ENCODE measurements at regions not wholly inside any gene's neighbourhood (a gene's known extent, or its start where the extent isn't known, plus 50 kb on each side); places are given as distances from the start of the nearest gene placed in this dataset.

DNA sequence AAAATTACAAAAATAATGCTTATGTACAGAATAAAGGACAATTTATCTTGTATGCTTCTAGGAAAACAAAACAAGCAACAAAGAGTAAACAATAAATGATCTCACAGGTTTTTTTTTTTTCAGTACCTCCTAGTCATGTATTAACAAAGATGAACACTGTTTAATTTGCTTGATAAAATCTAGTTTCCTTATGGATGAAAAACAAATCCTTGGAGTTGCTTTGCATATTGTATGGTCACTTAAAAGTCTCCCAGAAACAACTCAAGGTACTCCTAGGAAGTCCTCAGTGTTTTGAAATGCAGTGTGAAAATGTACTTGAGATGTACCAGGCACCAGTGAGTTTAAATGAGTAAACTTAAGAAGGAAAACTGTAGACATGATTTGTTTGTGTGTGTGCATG is 686.0 kb upstream of the BRINP3 start:
- no peak for DNase-seq

DNA sequence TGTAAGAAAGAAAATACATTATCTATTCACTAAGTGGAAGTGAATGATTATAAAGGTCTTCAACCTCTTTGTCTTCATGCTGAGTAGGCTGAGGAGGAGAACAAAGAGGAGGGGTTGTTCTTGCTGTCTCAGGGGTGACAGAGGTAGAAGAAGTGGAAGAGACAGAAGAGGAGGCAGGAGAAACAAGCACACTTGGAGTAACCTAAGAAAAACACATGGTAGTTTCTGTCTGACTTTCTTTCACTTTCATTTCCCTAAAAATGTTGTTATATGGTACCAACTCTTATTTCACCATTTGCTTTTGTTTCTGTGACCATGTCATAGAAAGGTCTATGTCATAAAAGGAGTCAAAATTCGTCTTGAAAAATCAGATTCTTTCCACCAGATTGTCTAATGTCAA is 696.6 kb upstream of the BRINP3 start:
- DNase-seq: no peak

DNA sequence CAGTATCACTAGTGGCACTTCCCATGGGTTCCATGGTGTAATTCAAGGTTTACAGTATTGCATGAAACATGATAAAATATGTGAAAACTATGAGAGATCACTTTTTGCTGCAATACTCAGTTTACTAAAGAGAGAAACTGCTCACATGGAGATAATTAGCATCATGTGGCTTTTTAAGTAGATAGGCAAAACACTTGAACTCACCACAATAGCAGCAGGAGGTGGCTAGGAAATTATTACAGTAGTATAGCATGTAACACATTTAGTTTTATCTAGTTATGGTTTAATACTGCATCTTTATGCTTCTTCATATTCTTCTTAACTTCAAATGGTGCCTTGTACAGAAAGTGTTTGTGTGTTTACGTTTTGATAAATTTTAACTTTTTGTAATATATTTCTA is 698.5 kb upstream of the BRINP3 start:
- DNase-seq: no peak

DNA sequence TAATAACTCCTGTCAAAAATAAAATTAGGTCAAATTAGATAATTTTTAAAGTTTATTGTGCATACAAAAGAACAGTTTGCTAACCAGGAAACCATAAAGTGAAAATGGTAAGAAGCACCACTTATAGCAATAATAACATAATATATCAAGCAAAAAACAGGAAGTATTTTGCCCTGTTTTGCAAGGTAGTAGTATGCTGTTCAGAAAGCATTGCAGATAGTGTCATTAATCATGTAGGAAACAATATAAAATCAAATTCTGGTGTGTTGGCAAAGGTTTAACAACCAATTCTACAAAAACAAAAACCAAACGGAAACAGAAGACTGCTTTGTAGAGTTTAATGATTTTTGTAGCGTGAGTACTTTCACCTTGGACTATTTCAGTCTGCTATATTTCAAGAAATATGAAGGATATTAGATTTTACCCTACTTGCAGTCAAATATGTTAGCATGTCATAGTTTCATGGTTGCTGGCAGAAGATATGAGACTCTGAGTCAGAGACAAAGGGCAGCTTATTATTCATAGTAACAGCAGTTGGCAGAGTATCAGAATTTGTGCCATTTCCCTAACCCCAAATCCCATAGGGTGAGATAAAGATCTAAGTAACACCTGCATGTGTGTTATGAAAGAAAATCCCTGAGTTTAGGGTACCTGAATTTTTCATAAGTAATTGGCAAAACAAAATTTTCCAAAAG is 729.0 kb upstream of the BRINP3 start:
- DNase-seq: no peak

DNA sequence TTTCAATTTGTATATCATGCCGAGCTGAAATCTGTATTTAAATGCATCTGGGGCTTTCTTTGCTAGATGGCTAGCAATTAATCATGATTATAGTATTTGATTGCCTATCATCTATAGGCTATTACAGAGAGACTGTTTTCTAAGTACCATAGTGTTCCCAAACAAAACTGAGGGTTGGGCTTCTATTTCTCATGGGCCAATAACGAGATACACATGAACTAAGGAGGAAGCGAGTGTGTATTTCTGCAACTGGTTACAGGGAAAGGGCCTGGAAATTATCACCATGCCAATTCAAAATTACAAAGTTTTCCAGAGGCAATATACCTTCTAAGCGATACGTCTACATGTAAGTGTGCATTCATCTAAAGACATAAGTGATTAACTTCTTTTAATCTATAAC is 744.5 kb upstream of the BRINP3 start:
- no peak for DNase-seq

DNA sequence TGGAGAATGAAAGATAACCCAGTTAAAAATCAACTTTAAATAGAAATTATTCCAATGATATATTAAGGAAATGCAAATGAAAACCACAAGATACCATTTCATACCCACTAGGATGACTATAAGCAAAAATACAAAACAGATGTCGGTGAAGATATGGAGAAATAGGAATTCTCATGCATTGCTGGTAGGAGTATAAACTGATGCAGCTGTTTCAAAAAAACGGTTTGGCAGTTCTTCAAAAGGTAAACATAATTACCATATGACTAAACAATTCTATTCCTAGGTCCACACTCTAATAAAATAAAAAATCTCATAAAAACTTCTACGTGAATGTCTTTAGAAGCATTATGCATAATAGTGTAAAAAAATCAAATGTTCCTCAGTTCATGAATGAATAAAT is 763.3 kb upstream of the BRINP3 start:
- no peak for DNase-seq

DNA sequence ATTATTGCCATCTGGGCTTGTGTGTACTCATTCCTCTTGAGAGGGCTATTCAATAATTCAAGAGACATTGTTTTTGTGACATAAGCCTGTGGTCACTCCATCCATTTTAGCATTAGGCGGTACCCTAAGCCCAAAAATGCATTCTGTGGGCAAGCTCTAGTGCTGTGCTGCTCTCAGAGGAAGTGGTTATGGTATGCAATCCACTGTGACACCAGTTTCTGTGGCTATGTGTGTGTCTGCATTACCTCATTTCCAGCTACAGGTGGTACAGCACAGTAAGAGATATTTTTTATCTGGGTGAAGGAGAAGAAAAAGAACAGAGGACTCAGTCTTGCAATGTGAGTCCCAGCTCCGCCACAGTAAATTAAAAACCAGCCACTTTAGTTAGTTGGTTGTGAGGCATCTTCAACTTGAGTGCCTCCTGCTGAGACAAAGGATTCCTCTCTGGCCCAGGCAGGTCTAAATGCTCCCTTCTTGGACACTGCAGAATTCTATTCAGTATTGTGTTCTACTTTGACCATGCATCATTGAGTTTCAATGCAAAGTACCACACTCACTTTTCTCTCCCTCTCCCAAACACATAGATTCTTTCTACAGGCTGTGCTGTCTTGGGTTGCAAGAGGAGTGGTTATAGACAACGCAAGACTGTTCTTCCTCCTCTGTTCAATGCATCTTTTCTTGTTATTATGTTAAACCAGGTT is 777.8 kb upstream of the BRINP3 start:
- no peak for DNase-seq

DNA sequence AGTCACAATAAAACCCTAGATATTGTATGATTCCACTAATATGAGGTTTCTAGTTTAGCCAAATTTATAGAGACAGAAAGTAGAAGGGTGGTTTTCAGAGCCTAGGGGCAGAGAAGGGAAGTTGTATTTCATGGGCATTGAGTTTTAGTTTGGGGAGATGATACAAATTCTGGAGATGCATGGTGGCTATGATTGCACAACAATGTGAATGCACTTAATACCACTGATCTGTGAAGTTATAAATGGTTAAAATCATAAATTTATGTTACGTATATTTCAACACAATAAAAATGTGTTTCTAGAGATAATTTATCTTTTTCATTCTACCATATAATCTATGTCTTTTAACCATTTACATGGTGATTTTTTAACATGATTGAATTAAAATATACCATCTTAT is 779.3 kb upstream of the BRINP3 start:
- DNase-seq: no peak

DNA sequence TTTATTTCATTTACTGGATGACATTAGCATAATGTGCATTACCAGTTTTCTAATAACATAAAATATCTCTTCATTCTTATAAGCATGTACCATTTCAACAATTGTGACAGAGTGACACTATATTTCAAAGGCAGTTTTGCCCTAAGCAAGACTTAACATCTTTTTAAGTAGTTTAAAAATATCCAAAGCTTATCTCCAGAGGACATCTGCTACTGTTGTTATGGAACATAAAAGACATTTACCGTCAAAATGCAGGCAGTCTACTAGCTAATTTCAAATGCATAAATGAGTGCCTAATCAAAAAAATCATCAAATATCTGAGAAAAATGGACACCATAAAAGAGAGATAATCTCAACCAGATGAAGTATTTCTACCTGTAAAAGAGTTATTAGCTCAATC is 782.4 kb upstream of the BRINP3 start:
- no peak for DNase-seq

DNA sequence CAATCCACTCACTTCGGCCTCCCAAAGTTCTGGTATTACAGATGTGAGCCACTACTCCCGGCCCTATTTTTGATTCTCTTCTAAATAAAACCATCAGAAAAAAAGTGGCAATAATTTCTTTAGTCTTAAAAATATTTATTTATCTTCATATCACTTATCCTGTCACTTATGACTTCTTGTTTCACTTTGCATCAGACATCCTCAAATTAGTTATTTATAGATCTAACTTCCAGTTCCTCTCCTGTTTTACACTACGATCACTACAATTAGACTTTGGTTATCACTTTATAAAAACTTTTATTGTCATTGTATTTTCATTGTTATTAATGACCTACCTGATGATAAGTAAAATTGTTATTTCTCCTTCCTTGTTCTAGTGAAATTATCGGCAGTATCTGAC is 783.4 kb upstream of the BRINP3 start:
- DNase-seq: no peak

DNA sequence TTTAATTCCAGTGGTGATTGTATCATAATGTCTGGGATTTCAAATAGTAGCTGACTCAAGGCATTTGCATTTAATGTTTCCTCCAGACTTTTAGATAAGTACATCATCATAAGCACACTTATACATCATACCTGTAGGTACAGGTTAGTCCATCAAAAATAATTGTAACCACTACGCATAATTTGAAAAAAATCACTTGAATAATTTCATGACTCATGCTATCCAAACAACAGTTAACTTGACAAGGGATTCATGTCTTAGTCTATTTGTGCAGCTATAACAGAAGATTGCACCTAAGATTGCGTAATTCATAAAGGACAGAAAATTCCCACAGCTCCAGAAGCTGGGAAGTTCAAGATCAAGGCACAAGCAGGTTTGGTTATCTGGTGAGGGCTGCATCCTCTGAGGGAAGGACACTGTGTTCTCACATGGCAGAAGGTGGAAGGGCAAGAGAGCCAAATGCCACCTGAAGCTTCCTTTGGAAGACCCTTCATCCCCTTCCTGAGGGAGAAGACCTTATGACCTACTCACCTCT is 801.7 kb upstream of the BRINP3 start:
- DNase-seq: no peak

DNA sequence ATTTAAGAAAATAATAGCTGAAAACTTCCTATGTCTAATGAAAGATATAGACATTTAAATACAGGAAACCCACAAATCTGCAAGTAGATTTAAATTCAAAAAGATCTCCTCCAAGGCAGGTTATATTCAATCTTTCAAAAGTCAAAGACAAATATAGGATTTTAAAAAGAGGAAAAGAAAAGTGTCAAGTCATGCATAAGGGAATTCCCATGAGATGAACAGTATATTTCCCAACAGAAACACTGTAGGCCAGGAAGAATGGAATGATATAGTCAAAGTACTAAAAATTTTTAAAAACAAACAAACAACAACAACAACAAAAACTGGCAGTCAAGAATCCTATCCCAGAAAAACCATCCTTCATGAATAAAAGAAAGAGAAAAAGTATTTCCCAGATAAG is 806.5 kb upstream of the BRINP3 start:
- DNase-seq: no peak

DNA sequence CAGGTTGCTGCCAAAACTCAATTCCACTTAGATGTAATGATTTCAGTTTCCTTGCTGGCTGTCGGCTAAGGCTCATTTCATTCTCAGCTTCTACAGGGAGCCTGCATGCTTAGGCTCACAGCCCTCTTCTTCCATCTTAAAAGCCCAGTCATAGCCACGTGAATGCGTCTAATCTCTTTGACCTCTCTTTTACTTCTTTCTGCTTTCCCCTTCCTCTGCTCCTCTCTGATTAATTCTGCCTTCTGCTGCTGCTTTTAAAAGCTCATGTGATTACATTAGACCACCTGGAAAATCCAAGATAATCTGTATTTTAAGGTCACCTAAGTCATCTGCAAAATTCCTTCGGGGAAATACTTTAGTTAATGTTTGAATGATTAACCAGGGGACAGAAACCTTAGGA is 812.8 kb upstream of the BRINP3 start:
- no peak for DNase-seq

DNA sequence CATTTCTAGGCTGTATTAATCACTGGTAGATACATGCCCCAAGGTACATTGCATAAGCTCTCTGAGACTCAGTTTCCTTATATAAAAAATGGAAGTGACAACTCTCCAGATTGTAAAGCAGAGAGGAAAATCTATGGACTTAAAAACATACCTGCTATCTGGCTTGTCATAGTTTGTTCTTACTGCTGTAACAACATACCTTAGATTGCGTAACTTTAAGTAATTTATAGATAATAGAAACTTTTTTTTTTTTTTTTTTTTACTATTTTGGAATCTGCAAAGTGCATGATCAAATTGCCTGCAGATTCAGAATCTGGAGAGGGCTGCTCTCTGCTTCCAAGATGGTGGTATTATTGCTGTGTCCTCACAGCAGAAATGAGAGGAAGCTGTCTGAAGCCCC is 827.7 kb upstream of the BRINP3 start:
- no peak for DNase-seq

DNA sequence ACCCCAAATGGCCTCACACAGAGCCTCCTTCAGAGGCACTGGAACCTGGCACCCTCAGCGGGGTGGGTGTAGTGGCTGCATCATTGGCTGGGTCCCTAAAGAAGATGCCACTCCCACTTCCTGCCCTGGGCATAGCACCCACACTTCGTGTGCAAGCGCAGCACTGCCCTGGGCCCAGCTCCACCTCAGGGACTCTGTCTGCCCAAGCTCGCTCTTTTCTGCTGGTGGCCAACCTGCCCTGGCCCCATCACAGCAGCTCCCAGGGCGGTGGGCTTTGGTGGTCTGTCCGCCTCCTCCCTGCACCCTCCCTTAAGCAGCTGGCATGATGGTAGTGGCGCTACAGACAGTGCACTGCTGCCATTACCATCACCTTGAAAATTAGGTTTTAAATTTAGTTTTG is 829.3 kb upstream of the BRINP3 start:
- no peak for DNase-seq

DNA sequence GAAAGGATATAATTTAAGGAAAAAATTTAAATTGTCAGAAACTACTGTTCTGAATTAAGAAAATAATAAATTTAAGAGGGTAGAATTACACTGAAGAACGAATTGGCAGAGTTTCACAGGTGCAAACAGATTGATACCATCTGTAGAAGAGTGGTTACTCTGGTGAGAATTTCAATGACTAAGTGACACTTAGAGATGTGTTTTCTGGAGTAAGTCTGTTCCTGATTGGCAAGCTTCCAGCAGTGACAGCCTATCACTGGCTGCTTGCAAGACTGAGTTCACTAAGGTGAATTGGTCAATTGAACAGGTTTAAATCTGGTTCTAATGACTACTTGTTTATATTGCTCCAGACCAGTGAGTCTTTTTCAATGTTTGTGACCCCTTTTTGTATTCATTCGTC is 838.2 kb upstream of the RGS18 start:
- no peak for DNase-seq

DNA sequence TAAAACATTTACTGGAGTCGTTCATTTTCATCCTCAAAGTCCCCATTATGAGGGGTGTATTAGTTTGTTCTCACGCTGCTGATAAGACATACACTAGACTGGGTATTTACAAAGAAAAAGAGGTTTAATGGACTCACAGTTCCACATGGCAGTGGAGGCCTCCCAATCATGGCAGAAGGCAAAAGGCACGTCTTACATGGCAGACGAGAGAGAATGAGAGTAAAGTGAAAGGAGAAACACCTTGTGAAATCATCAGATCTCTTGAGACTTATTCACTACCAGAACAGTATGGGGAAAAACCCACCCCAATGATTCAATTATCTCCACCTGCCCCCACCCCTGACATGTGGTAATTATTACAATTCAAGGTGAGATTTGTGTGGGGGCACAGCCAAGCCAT is 830.4 kb upstream of the RGS18 start:
- DNase-seq: no peak

DNA sequence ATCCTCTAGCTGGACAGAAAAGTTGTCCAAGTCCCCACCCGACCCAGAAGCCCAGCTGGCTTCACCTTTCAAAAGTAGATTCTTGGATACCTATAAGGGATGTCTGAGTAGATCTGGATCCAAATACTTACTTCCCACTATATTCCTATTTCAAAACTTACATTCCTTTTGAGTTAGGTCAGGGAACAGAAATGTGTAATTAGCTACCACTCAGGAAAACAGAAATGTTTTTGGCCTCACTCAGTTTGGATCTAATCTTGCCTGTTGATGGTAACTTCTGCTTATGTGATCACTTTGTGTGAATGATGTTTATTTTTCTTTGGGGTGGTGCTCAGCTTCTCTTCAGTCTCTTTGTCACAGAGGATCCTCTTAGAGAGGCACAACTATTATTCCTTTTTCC is 814.4 kb upstream of the RGS18 start:
- no peak for DNase-seq

DNA sequence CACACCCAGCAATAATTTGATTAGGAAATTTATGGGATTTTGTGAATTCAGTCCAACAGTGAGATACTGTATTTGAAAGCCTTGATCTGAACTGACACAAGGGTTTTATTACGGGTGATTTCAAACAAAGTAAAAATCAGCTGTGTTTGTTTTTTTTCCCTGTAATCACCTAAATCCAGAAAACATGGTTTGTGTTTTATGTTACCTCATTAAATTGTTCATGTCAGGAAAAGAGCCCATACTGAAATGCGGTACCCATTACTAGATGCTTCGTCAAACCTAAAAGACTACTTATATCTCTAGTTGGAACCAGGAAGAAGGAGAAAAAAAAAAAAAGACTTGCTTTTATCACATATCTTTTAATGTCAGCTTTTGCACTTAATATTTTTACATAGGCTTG is 811.9 kb upstream of the RGS18 start:
- no peak for DNase-seq

DNA sequence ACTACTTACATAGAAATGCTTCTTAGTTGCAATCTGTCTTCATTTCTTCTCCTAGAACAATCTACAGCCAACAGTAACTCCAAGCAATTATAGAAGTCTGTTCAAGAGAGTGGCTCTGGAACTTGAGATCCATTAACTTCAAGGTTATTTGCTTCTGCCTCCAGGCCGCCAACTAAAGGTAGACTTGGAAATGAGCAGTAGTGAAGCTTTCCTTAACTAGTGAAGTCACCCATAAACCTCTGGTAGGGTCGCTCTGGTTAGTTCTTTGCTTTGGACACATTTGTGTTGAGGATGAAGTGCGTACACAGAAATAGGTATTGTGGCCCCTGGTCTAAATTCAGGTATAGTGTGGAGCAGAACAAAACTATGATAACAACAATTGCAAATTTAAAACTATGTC is 809.9 kb upstream of the RGS18 start:
- DNase-seq: no peak

DNA sequence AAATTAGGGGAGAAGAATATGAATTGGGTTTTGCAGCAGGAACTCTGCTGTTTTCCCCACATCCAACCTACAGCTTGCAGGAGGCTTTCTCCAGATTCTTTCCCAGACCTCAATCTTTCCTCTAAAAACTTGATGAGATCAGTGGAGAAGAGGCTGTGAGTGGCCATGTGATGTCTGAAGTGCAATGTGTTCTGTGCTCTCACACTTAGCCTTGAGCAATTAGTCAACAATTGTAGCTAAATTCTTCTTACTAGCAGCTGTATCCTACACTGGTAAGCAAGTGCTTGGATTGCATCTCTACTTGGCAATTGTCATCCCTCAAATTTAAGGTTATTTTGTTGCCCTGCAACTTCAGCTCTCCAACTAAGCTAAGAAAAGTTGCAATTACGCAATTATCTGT is 807.3 kb upstream of the RGS18 start:
- no peak for DNase-seq

DNA sequence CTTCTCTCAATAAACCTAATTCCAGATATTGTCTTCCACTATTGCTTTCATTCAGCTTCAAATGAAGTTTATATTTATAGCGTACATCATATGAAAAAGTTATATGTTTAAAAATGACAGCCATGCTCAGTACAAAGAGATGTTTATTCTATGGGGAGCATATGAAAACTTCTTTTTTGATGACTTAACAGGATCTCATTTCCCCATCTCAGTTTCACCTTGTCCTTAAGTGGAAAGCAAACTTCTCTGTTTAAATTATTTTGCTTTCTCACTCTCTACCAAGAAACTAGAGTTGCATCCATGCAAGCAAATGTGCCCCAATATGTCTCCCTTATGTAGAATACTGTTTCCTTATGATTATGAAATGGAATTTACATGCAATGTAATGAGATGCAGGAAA is 799.5 kb upstream of the RGS18 start:
- DNase-seq: no peak

DNA sequence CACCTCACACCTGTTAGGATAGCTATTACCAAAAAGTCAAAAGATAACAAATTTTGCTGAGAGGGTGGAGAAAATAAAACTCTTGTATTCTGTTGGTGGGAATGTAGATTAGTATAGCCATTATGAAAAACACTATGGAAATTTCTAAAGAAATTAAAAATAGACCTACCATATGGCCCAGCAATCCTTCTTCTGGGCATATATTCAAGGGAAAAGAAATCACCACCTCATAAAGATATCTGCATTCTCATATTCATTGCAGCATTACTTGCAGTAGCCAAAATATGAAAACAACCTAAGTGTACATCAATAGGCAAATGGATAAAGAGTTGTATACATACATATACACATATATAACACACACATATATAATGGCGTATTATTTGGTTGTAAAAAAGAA is 791.6 kb upstream of the RGS18 start:
- DNase-seq: no peak

DNA sequence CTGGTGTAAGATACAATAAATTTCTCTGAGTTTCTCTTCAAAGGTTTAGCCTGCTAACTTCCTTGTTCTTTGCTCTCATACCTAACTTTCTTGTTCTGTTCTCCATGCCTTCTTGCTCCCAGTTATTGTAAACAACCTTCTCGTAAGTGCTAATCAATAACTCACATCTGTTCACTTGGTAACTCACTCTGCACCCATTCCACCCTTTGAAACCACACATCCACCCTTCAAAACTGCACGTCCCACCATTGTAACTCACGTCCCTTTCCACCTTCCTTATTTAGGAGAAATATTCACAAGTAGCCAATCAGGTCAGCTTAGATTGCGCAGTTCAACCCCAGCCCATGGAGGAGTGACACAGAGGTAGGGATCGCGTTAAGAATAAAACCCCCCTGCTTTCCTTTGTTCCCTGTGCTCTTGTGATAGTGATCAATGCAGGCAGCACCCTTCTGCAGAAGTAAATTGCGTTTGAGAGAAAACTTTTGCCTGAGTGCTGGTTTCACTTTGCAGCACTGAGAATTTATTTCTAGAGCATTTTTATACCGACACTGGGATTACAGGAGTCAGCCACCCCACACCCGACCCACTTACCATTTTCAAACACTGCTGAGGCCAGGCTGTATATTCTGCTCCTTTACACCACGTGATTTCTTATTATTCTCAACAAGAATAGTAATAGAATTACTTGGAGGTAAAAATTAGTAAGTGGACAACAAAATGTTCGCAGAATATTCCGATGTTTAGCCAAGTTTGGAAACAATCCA is 789.2 kb upstream of the RGS18 start:
- no peak for DNase-seq
